LoVo (cell line): ENCODE measurements at regions not wholly inside any gene's neighbourhood (a gene's known extent, or its start where the extent isn't known, plus 50 kb on each side); places are given as distances from the start of the nearest gene placed in this dataset.
"Not testable (repeated sequence)": the region's sequence is repeated elsewhere in the genome, so short reads cannot be mapped to it uniquely, and the experiment has no call there.

ENCODE experiments used
- DNase-seq: peaks from one replicate; pipeline ENCODE4 v3.0.0-alpha.2; 2016; ENCODE audit warnings: low spot score

DNA sequence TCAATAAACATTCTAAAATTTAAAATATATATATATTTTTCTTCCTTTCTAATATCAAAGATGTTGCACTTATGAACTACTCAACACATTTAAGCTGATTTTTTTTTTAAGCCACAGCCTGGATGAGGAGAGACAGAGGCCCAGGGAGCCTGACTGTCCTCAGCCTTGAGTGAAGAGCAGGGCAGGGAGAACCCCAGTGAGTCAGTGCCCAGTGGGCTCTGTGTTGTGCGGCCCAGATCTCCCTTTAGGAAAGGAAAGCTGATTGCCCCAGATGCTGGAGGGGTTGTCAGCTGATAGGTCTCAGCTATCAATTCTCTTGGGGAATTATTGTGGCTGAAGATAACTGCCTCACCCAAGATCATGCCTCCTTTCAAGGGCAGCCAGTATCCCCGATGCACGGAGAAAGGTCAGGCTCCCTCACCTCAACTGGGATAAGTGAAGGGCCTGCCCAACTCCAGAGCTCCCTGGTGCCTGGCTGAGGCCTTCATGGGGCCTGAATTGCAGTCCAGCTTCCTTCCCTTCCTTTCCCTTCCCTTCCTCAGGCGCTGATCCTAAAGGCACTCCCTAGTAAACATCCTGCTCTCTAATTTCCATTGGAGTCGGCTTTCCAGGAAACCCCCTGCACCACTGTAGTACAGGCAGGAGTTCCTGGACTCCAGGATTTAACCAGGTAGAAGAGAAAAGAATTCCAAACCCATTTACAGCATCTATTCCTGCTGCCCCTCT lies 106.9 kb upstream of the ATL2 start:
- no peak for DNase-seq

DNA sequence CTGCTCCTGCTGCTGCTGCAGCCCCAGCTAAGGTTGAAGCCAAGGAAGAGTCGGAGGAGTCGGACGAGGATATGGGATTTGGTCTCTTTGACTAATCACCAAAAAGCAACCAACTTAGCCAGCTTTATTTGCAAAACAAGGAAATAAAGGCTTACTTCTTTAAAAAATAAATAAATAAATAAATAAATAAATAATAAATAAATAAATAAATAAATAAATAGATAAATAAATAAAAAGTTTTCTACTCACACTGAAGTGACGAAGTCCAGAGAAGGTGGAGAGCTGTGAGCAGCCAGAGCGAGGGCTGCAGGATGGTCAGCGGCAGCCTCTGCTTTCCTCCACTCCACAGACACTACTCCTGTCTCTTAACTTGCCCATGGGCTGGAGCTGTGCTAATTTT lies 105.6 kb upstream of the ATL2 start:
- DNase-seq, result not testable (repeated sequence)

DNA sequence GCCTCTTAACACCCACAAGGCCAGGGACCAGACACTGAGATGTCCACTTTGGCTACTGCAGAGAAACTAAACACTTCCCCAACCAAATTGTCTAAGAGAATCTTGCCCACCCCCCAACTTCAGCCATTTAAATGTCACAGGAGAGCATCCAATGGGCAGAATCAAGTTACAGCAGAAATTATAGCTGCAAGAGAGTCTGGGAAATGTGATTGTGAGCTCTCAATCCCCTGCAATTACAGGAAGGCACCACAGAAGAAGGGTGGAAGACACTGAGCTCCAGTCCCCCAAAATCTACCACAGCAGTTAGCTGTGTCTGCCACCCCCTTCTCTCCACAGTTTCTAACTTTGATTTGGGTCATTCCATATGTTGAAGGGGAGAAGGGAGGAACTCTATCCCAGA lies 103.5 kb upstream of the ATL2 start:
- no peak for DNase-seq

DNA sequence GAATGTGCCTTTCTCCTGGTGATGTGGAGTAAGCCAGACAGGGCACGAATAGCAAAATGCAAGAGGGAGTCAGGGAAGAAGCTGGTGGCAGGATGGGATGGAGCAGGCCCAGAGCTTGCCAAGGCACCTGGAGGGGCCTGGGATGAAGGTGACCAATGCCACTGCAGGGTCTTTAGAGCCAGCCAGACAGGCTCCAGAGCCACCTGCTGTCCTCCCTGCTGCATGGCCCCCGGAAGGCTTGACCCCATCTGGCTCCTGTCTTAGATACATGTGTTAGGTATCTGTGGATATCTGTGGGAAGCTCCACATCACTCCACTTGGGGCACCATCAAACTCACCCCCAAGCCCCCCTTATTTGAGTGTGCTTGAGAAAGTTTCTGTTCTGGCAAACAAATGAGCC lies 99.9 kb upstream of the ATL2 start:
- no peak for DNase-seq

DNA sequence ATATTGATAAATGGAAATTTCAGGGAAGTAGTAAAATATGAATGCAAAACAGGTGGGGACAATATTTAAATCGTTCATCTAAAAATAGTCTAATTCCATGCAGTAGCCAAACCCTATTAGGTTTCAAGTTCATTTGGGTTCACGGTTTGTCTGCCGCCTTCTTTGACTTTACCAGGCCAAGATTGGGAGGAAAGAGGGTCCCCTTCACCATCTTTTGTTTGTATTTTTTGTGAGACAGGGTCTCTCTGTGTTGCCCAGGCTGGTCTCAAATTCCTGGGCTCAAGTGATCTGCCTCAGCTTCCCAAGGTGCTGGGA lies 98.5 kb upstream of the ATL2 start:
- DNase-seq, result no peak

DNA sequence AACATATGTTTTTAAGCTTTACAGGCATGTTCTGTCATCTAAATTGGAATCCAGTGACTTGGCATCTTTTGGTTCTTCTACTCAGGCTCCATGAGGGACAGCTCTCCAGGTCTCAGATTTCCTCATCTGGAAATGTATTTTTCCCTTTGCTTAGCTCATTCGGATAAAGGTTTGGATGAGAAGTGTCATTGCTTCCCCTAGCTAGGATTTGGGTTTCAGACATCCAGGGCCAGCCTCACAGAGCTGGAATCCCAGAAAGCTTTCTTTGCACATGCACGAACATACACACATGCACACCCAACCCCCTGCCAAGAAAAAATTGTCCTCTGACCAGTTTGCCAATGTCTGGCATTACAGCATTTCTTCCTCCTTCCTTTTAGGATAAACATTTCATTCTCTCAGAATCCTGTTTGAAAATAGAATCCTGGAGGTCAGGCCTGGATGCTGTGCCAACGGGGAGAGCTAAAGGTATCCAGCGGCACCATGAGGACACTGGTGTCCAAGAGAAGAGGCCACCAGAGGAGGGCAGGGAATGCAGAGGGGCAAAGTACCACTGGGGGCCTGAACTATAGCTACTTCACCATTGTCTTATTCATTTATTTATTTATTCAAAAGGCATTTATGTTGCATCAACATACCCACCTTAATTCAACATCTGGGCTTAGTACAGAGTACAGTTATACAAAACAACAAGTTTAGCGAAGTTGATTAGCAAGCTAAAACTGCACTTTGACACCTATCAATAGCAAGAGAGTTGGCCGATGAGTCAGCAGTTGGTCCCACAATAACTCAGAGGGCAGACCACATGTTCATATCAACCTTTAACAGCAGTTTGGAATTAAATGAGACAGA lies 97.9 kb upstream of the ATL2 start:
- no peak for DNase-seq

DNA sequence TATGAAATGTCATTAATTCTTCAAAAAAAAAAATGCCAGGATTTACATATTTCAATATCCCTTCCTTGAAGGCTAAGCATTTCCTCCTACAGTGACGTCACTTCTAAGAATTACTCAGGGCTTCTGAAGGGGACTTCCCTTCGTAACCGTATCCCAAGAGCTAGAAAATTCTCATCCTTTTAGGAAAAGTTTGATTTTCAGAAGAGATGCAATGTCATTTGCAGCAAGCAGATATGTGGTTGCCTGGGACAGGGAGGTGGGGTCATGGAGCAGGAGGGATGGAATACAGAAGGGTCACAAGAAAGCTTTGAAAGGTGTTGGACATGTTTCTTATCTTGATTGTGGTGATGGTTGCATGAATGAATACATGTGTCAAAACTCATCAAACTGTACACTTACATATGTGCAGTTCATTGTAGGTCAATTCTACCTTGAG lies 97.0 kb upstream of the ATL2 start:
- DNase-seq, result no peak

DNA sequence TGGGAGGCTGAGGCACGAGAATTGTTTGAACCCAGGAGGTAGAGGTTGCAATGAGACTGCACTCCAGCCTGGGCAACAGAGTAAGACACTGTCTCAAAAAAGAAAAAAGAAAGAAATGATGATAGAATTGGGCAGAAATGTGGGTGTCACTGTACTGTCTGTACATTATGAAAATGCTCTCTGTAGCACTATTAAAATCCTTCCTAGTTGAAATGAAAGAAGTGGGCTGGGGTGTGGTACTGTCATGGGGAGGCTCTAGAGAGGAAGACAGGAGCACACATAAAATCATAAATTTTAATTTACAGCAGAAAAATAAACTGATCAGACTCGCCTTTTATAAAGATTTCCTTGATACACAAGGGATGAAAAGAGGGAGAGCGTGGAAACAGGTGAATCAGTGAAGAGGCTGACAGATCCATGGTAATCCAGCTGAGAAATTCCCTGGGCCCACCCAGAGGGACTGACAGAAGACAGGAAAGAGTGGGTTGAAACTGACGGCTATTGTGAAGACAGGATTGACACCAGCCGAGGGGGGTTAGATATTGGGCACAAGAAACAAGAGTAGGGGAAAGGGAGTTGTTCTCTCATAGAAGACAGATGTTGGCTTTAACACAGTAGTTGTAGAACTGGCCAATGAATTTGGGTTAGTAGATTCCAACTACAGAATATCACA lies 96.4 kb upstream of the ATL2 start:
- no peak for DNase-seq

DNA sequence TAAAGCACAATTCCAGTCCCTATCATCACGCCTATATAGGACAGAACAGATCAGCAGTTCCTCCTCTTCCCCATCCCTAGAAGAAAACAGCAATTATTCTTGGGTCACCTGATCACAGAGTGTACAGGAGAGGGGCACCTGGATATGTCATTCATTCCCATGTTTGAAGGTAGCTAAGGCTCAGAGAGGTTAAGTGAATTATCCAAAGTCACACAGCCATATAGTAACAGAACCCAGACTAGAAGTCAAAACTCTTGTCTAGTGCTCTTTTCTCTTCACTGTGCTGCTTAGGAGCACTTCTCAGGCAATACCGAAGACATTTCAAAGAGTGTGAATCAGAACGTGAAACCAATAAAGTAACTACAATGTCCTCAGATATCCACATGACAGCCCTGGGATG lies 93.0 kb upstream of the ATL2 start:
- no peak for DNase-seq

DNA sequence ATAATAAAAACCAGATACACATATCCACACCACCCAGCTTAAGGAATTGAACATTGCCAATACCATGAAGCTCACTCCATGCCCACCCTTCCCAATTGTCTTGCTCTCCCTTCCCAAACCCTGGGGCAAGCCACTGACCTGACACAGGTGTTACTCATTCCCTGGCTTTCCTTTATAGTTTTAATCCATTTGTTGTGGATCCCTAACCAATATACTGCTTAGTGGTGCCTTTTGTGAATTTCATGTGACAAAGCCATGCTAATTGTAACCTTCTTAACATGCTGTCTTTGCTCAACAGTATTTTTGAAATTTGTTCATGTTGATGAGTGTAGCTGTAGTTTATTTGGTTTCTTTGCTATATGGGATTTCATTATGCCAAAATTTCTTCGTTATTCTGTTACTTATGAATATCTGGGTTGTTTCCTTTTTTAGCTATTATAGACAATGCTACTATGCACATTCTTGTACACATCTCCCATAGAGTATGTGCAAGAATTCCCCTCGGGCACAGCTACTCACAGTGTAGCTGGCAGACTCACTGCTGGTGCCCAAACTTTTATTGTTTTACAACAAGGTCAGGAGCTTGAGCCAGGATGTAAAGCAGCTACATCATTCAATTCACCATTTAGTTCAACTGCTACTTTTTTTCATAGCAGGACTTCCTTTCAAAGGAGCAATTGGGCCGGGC lies 90.8 kb upstream of the ATL2 start:
- no peak for DNase-seq

DNA sequence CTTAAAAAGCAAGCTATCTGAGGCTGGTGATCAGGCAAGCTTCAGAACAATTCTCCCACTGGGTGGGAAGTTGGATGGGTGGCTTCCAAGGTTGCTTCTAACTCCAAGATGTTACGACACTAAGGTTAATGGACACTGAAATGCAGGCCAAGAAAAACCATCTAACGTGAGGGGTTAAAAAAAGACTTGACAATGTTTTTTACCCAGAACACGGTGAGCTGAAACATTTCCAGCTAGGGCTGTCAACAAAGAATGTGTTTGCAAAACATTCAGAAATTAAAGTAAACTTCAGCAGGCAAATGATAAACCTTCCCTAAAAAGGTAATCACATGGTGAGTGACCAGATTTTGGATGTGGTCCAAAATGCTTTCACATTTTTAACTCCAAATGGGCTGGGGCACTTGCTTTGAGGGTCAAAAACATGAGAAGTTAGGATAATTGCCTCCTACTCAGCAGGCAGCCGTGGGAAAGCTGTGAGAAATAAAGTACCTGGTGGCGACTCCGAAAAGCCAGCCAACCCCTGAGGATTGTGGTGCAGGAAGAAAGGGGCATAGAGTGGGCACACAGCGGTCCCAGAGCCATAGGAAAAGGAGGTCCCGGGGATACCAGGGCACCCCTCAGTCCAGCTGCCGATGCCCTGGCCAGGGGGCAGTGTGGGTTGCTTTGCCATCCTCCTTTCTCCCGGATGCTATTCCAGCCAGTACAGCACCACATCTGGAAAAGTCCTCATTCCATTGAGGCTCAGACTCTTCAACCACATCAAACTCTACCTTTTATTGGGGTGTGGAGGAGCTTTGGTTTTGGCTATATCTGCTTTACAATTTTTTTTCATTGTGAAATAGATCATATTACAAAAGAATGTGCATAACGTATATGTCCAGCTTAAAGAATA lies 90.0 kb upstream of the ATL2 start:
- DNase-seq, result no peak

DNA sequence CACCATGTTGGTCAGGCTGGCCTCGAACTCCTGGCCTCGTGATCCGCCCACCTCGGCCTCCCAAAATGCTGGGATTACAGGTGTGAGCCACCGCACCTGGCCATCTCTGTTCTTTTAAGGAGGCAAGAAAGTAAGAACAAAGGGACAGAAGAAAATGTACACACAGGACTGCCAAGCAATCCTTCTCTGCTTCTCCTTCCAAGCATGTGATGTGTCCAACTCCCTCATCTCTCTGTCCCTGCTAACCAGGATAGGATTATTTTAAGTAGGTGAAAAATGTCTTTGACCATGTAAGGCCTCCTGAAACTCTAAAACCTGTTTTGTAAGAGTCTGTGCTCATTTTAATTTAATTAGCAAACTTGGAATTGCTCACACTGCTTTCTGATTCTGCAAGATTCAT lies 89.3 kb upstream of the ATL2 start:
- no peak for DNase-seq

DNA sequence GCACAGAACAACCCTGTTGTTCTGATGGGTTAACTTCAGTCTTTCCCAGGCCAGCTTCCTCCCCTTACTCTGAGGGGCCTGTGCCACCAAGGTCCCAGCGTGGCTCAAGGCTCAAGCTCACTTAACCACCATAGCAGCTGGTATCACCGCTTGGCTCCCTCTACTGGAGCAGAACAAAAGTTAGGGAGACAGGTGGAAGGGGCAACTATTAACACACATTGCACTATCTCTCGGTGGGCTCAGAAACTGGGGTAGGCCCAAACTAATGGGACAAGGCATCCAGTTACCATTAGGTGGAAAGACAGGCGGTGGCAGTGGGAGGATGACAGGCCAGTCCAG lies 88.7 kb upstream of the ATL2 start:
- DNase-seq, result peak; percentile 25

DNA sequence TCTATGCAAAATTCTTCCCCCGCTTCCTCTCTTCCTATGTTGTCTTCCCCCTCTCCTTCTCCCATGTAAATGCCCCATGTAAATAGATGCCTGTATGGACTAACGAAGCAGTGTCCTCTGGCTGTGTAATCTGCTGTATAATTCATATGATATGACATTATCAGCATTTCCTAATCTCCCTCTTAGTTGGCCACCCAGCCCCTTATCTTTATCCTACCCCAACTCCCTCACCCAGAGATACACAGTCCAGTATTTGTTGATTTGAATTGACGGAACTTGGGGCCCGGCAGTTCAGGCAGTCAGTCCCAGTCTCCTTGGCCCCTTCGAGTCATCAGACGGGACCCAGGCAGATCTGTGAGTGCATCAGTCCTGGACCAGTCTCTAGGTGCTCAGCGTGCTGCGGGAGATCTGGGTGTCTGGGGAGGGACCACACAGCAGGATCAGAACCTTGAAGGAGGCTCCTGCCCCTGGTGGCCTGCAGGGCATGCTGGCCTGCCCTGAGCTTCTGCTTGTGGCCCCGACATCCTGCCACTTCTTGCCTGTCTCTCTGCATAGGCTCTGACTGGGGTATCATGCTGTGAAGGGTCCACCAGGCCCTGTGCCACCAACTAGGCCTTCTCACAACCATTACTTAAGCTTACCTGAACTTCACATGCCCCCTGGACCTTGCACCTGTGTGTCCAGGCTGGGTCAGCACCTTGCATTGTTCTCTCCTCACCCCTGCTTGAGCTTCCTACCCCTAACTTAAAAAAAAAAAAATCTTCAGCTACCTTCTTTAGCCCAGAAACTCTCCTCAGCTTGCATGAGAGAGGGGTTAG lies 88.1 kb upstream of the ATL2 start:
- DNase-seq, result no peak

DNA sequence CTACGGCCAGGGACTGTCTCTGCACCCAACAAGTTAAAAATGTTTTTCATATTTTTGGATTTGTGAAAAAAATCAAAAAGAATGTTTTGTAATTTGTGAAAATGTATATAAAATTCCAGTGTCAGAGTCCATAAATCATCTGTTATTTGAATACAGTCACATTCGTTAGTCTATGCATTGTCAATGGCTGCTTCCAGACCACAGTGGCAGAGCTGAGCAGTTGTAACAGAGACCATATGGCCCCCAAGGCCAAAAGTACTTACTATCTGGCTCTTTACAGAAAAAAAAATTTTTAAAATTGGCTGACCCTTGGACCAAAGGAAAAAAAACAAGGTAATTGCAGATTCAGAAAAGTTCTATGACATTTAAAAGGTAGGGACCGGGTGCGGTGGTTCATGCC lies 86.7 kb upstream of the ATL2 start:
- DNase-seq, result no peak

DNA sequence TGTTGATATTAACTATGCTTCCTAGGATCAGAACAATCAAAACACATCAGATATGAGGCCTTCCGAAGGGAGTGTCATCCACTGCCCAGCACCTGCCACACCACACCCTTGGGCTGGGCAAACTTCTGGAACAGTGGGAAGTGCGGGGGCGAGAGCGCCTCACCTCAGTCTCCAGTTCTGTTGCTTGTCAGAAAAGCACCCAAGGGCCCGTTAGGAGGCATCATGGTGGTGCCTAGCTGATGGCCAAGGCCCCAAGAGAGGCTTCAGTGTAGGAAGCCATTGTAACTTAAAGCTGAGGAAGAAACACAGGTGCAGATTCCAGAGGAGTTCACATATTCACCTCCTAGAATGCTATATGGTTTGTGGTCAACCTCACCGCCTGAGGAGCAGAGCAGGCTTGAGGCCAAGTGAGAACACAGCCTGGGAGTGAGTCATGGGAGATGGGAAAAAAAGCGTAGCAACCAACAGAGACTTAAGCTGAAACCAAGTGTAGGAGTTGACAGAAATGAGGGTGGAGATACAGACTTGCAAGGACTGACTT lies 85.1 kb upstream of the ATL2 start:
- peak; percentile 89 for DNase-seq

DNA sequence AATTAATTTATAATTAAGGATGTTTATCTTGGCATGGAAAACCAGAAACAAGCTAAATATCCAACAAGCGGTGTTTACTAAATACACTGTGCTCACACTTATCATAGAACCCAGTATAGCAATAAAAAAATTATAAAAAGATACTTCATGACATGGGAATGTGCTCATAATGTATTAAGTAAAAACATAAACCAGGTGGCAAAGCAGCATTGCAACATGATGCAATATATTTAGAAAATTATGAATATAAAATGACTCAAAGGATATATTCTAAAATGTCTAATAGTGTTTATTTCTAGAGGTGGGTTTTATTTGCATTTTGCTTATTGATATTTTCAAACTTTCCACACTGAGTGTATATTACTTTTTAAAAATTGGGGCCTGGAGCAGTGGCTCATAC lies 84.4 kb upstream of the ATL2 start:
- no peak for DNase-seq

DNA sequence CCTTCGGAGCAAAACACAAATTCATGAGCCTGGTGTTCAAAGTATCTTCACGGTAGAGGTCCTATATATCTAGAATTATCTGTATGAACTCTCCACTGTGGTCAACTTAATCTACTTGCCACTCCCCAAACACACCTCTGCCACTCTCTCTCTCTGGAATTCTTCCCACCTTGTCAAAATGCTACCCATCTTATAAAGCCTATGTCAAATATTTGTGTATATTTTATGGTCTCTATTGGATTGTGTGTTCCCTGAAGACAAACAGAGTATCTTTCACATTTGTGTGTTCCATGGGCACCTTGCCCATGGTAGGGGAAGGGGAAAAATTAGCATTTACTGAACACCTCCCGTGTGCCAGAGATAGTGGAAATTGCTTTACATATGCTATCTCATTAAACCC lies 83.2 kb upstream of the ATL2 start:
- DNase-seq, result peak; percentile 19

DNA sequence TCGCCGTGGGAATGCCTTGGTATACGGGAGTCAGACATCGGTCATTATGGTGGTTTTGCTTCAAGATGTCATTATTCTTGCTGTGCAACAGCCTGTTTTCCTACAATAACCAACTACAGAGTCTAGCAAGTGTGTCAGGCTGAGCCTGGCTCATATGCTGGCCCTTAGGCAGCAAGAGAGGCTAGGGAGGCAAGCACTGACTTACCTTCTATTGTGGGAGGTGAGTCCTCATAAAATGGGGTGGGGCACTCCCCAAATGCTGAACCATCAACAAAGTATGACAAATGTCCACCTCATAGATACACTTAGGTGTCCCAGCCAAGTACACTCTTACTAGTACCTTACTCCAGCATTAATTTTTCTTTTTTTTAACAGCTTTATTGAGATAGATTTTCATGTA lies 77.0 kb upstream of the ATL2 start:
- DNase-seq, result no peak

DNA sequence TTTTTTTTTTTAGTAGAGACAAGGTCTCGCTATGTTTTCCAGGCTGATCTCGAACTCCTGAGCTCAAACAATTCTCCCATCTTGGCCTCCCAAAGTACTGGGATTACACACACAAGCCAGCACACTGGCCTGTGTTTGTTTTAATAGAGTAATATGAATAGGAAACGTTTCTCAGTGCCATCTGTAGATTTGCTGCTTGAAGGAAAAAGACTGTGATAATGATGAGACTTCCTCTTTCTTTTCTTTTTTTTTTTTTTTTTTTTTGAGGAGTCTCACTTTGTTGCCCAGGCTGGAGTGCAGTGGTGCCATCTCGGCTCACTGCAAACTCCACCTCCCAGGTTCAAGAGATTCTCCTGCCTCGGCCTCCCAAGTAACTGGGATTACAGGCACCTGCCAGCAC lies 74.7 kb upstream of the ATL2 start:
- not testable (repeated sequence) for DNase-seq

DNA sequence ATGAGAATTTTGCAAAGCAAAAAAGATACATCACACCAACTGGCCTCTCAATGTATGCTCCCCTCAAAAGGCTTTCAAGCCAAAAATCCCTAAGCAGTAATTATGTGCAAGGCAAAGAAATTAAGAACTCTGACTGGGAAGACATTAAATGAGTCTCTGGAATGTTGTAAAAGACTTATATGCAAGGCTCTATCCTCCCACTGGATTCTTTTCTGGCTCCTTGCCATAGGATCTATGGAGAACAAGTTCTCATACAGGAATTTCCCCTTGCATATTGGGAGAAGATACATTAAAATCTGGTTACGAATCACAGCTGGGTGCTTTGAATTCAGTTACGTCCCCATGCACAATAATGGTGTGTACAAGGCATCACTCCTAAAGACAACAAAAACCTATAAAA lies 73.4 kb upstream of the ATL2 start:
- DNase-seq, result no peak
